ENCODE measurements at regions not wholly inside any gene's neighbourhood (a gene's known extent, or its start where the extent isn't known, plus 50 kb on each side); places are given as distances from the start of the nearest gene placed in this dataset.

GRCh38 chr15:39025321-39025720, 460.7 kb upstream of the RASGRP1 start:
- no peak for TF ChIP-seq CTCF (IDR thresholded peaks at IDR 0.05; ENCODE audit: low read length)
- no peak for TF ChIP-seq EZH2 (IDR thresholded peaks at IDR 0.05; ENCODE audit: borderline replicate concordance, low read length)
